HepG2 (cell line): ENCODE measurements at regions not wholly inside any gene's neighbourhood (a gene's known extent, or its start where the extent isn't known, plus 50 kb on each side); places are given as distances from the start of the nearest gene placed in this dataset.

Experiments
- ATAC-seq: fragments of 200-7000 bp; cut with Tn5 transposase; 3 replicates; pipeline ENCODE4 v1.9.1; 2020; ENCODE audit warnings: mild to moderate bottlenecking, moderate library complexity
- BruUV-seq: library from RNA; stranded (reverse); fragments of 400-500 nt; replicated peaks from 2 replicates; lab custom pipeline; 2021; lab: Mats Ljungman, UMichigan
- CTCF ChIA-PET: fragments of 300-600 bp; formaldehyde crosslinking; extraction: SDS; loops from one replicate; lab custom pipeline; 2021; ENCODE audit warnings: low total read pairs, inconsistent platforms, low intra/inter-chr PET ratio; lab: Yijun Ruan, JAX
- POLR2A ChIA-PET: fragments of 350-600 bp; sonication (Branson Sonifier 250); formaldehyde crosslinking; loops from one replicate; lab custom pipeline; 2020; ENCODE audit warnings: antibody characterized with exemption, inconsistent platforms; lab: Yijun Ruan, JAX
- DNase-seq: peaks from one replicate; pipeline ENCODE4 v3.0.0-alpha.2; 2015; ENCODE audit warnings: low spot score
- FAIRE-seq: peaks from 3 replicates; lab custom pipeline; 2011; peaks lifted over from hg19 to GRCh38; lab: Jason Lieb, UNC
- H2AFZ ChIP-seq: one replicate; pipeline ENCODE4 v1.6.1; 2011; ENCODE audit warnings: low read length, inconsistent platforms
- H3K27ac ChIP-seq: fragments of 300-600 bp; 3 replicates; pipeline ENCODE4 v1.8.0; 2011; ENCODE audit warnings: mixed run types, mild to moderate bottlenecking, mixed read lengths, low read length, inconsistent platforms; ENCODE audit not compliant: insufficient read depth; ENCODE audit errors: extremely low read length
- H3K27me3 ChIP-seq, 2 experiments: fragments of 200-600 bp in 1 of 2; 2 replicates in 1 of 2; 3 replicates in 1 of 2; pipeline versions ENCODE4 v1.6.0 to v1.8.0; 2011; ENCODE audit warnings: low read length in 2 of 2, mild to moderate bottlenecking in 2 of 2, moderate library complexity in 2 of 2, inconsistent platforms in 1 of 2; ENCODE audit not compliant: insufficient read depth in 2 of 2, control insufficient read depth in 1 of 2
- H3K36me3 ChIP-seq, 2 experiments: fragments of 200-600 bp in 1 of 2; replicated peaks in 1 of 2; 2 replicates in 1 of 2; 3 replicates in 1 of 2; pipeline versions ENCODE4 v1.5.1 to v1.8.0; 2011; ENCODE audit warnings: low read length in 2 of 2, inconsistent platforms in 1 of 2; ENCODE audit not compliant: insufficient read depth in 2 of 2, control insufficient read depth in 1 of 2
- H3K4me1 ChIP-seq: 2 replicates; pipeline ENCODE4 v1.5.1; 2012; ENCODE audit warnings: low read length, inconsistent platforms; ENCODE audit not compliant: insufficient read depth
- H3K4me2 ChIP-seq: 2 replicates; pipeline ENCODE4 v1.6.0; 2011; ENCODE audit warnings: low read depth, low read length, inconsistent platforms
- H3K4me3 ChIP-seq, 3 experiments: fragments of 200-600 bp in 1 of 3; sonication (generic), shearing (Covaris generic) in 1 of 3; replicated peaks in 1 of 3; 2 replicates each; pipeline ENCODE4 v1.5.1; 2011 to 2016; ENCODE audit warnings: low read length in 3 of 3, inconsistent platforms in 2 of 3, low read depth in 2 of 3, mild to moderate bottlenecking in 2 of 3, control low read depth in 1 of 3, mixed read lengths in 1 of 3; ENCODE audit not compliant: insufficient read depth in 1 of 3
- H3K79me2 ChIP-seq: one replicate; pipeline ENCODE4 v1.6.1; 2011; ENCODE audit warnings: low read length, inconsistent platforms; ENCODE audit not compliant: insufficient read depth
- H3K9ac ChIP-seq: 2 replicates; pipeline ENCODE4 v1.6.0; 2011; ENCODE audit warnings: mild to moderate bottlenecking, low read depth, low read length, inconsistent platforms; ENCODE audit not compliant: insufficient read depth
- H3K9me3 ChIP-seq: 2 replicates; pipeline ENCODE4 v1.5.1; 2012; ENCODE audit warnings: mild to moderate bottlenecking, low read length
- H4K20me1 ChIP-seq: 2 replicates; pipeline ENCODE4 v1.6.0; 2011; ENCODE audit warnings: inconsistent platforms, mild to moderate bottlenecking, low read length, moderate library complexity; ENCODE audit not compliant: insufficient read depth
- FOXO1 ChIP-seq: sonication (generic); formaldehyde crosslinking; IDR thresholded peaks from 2 replicates; pipeline ENCODE4 v1.4.0; 2020; ENCODE audit warnings: missing genetic modification reagents
- KMT2A ChIP-seq: sonication (generic); formaldehyde crosslinking; IDR thresholded peaks from 2 replicates; pipeline ENCODE4 v1.4.0; 2020; ENCODE audit warnings: missing genetic modification reagents
- PHF5A ChIP-seq: IDR thresholded peaks from one replicate; pipeline ENCODE4 v1.6.1; 2018; ENCODE audit warnings: low read depth, missing genetic modification reagents; ENCODE audit not compliant: unreplicated experiment
- SIN3A ChIP-seq: IDR thresholded peaks from 2 replicates; pipeline ENCODE4 v1.6.1; 2011; ENCODE audit warnings: low read depth, mild to moderate bottlenecking, control low read depth, low read length, borderline replicate concordance
- YY1 ChIP-seq: IDR thresholded peaks from 2 replicates; pipeline ENCODE4 v1.6.1; 2011; ENCODE audit warnings: low read length, low read depth, moderate library complexity, mild to moderate bottlenecking; ENCODE audit not compliant: insufficient read depth, insufficient replicate concordance
- ZNF572 ChIP-seq: sonication (generic); formaldehyde crosslinking; IDR thresholded peaks from 2 replicates; pipeline ENCODE4 v1.5.1; 2020; ENCODE audit warnings: mild to moderate bottlenecking, missing genetic modification reagents
- ZNF83 ChIP-seq: sonication (generic); formaldehyde crosslinking; IDR thresholded peaks from 2 replicates; pipeline ENCODE4 v1.4.0; 2020; ENCODE audit warnings: missing genetic modification reagents, mild to moderate bottlenecking, borderline replicate concordance
- WGBS: methylation state at CpG from one replicate; pipeline ENCODE4 v1.1.6; 2017; ENCODE audit warnings: low lambda C conversion rate; 5-methylcytosine and 5-hydroxymethylcytosine counted together
- in situ Hi-C: cut with HindIII; loops from 2 replicates; pipeline ENCODE4 v1.10.0; 2017; ENCODE audit warnings: low pct_unique_long_range_greater_than_20kb; ENCODE audit not compliant: extremely low pct_ligation_motif_present
- intact Hi-C: fragments of 100-400 bp; cut with micrococcal nuclease; formaldehyde crosslinking; loops from one replicate; pipeline ENCODE4 v1.10.0; 2022; ENCODE audit not compliant: unreplicated experiment
- TF ChIP-seq, protein P1 (sequence below): IDR thresholded peaks from 2 replicates; pipeline ENCODE4 v1.6.1; 2018; ENCODE audit warnings: missing genetic modification reagents
- TF ChIP-seq, protein P2 (sequence below): sonication (generic); formaldehyde crosslinking; IDR thresholded peaks from 2 replicates; pipeline ENCODE4 v1.5.1; 2020; ENCODE audit warnings: missing genetic modification reagents, mild to moderate bottlenecking, borderline replicate concordance
- TF ChIP-seq, protein P3 (sequence below), 2 experiments: sonication (generic) in 1 of 2; formaldehyde crosslinking in 1 of 2; IDR thresholded peaks; 2 replicates each; pipeline versions ENCODE4 v1.6.1 to v1.9.0; 2014 to 2022; ENCODE audit warnings: antibody characterized with exemption in 1 of 2, borderline replicate concordance in 1 of 2, inconsistent platforms in 1 of 2, low read depth in 1 of 2, missing genetic modification reagents in 1 of 2
- TF ChIP-seq, protein P4 (sequence below): sonication (generic); formaldehyde crosslinking; conservative IDR thresholded peaks from 2 replicates; pipeline ENCODE4 v1.4.0; 2020; ENCODE audit warnings: mild to moderate bottlenecking, missing genetic modification reagents, moderate library complexity

DNA sequence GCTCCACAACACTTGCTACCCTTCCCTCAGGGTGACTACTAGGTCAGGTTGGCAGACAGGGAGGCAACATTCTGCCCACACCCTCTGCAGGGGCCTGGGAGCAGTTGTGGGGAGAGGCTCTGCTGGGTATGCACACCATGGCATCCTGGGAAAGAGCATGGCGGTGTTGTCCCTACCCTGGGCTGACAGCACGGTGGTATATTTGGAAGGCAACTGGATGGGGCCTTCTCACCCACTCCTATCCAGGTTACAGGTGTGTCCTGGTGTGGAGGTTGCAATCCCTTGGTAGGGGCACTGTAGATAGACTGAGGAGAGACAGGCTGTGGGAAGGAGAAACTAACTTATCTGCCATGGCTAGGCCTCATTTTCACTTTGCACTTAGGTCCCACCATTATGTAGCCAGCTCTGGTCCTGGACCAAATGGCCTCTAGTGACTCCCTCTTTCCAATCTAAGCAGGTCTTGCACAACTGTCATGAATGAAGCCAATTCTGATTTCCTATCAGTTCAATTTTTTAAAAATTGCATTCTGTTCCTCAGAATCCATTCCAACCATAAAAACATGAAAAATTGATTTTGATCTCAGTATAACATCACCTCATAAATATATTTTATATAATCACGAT is 54.0 kb upstream of the CD44 start:
- ChIA-PET POLR2A (no interaction called here), CTCF (no interaction called here)
- H3K27ac ChIP-seq: no peak overlapping the region
- no TSS peak for BruUV-seq
- H3K27me3 ChIP-seq: no peaks in the 10 kb centered on the region; a peak in 2 of 5 replicates
- no peak for ATAC-seq
- no peak for FAIRE-seq
- in situ Hi-C loops (no loop called here), intact Hi-C loops (no loop called here)
- no peak overlapping the region for H3K4me2 ChIP-seq
- 48% methylated on average over 3 of the region's 3 CpGs for WGBS
- H3K36me3 ChIP-seq: no peaks in the 10 kb centered on the region
- no peaks in the 10 kb centered on the region for H4K20me1 ChIP-seq
- H3K4me3 ChIP-seq: no peak overlapping the region
- H2AFZ ChIP-seq: no peak overlapping the region
- H3K79me2 ChIP-seq: no peaks in the 10 kb centered on the region
- no peaks in the 10 kb centered on the region for H3K4me1 ChIP-seq
- DNase-seq: no peak
- H3K9ac ChIP-seq: no peak overlapping the region
- H3K9me3 ChIP-seq: no peaks in the 10 kb centered on the region
- TF ChIP-seq FOXO1 (CRISPR knock-in tag): no peak
- TF ChIP-seq, protein P1, sequence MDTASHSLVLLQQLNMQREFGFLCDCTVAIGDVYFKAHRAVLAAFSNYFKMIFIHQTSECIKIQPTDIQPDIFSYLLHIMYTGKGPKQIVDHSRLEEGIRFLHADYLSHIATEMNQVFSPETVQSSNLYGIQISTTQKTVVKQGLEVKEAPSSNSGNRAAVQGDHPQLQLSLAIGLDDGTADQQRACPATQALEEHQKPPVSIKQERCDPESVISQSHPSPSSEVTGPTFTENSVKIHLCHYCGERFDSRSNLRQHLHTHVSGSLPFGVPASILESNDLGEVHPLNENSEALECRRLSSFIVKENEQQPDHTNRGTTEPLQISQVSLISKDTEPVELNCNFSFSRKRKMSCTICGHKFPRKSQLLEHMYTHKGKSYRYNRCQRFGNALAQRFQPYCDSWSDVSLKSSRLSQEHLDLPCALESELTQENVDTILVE: no peak
- no peak for TF ChIP-seq PHF5A (CRISPR knock-in tag)
- TF ChIP-seq, protein P2, sequence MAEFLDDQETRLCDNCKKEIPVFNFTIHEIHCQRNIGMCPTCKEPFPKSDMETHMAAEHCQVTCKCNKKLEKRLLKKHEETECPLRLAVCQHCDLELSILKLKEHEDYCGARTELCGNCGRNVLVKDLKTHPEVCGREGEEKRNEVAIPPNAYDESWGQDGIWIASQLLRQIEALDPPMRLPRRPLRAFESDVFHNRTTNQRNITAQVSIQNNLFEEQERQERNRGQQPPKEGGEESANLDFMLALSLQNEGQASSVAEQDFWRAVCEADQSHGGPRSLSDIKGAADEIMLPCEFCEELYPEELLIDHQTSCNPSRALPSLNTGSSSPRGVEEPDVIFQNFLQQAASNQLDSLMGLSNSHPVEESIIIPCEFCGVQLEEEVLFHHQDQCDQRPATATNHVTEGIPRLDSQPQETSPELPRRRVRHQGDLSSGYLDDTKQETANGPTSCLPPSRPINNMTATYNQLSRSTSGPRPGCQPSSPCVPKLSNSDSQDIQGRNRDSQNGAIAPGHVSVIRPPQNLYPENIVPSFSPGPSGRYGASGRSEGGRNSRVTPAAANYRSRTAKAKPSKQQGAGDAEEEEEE (CRISPR knock-in tag): no peak
- TF ChIP-seq, protein P3, sequence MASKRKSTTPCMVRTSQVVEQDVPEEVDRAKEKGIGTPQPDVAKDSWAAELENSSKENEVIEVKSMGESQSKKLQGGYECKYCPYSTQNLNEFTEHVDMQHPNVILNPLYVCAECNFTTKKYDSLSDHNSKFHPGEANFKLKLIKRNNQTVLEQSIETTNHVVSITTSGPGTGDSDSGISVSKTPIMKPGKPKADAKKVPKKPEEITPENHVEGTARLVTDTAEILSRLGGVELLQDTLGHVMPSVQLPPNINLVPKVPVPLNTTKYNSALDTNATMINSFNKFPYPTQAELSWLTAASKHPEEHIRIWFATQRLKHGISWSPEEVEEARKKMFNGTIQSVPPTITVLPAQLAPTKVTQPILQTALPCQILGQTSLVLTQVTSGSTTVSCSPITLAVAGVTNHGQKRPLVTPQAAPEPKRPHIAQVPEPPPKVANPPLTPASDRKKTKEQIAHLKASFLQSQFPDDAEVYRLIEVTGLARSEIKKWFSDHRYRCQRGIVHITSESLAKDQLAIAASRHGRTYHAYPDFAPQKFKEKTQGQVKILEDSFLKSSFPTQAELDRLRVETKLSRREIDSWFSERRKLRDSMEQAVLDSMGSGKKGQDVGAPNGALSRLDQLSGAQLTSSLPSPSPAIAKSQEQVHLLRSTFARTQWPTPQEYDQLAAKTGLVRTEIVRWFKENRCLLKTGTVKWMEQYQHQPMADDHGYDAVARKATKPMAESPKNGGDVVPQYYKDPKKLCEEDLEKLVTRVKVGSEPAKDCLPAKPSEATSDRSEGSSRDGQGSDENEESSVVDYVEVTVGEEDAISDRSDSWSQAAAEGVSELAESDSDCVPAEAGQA (IDR thresholded peaks at IDR 0.05; ENCODE audit: low read depth): no peak
- TF ChIP-seq, protein P3 (CRISPR knock-in tag; IDR thresholded peaks at IDR 0.05; ENCODE audit: borderline replicate concordance): no peak
- no peak for TF ChIP-seq YY1
- TF ChIP-seq, protein P4, sequence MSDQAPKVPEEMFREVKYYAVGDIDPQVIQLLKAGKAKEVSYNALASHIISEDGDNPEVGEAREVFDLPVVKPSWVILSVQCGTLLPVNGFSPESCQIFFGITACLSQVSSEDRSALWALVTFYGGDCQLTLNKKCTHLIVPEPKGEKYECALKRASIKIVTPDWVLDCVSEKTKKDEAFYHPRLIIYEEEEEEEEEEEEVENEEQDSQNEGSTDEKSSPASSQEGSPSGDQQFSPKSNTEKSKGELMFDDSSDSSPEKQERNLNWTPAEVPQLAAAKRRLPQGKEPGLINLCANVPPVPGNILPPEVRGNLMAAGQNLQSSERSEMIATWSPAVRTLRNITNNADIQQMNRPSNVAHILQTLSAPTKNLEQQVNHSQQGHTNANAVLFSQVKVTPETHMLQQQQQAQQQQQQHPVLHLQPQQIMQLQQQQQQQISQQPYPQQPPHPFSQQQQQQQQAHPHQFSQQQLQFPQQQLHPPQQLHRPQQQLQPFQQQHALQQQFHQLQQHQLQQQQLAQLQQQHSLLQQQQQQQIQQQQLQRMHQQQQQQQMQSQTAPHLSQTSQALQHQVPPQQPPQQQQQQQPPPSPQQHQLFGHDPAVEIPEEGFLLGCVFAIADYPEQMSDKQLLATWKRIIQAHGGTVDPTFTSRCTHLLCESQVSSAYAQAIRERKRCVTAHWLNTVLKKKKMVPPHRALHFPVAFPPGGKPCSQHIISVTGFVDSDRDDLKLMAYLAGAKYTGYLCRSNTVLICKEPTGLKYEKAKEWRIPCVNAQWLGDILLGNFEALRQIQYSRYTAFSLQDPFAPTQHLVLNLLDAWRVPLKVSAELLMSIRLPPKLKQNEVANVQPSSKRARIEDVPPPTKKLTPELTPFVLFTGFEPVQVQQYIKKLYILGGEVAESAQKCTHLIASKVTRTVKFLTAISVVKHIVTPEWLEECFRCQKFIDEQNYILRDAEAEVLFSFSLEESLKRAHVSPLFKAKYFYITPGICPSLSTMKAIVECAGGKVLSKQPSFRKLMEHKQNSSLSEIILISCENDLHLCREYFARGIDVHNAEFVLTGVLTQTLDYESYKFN (CRISPR knock-in tag): no peak
- no peak for TF ChIP-seq ZNF572
- TF ChIP-seq SIN3A: no peak
- TF ChIP-seq ZNF83: no peak
- TF ChIP-seq KMT2A: no peak
